ENCODE measurements at regions not wholly inside any gene's neighbourhood (a gene's known extent, or its start where the extent isn't known, plus 50 kb on each side); places are given as distances from the start of the nearest gene placed in this dataset.

DNA sequence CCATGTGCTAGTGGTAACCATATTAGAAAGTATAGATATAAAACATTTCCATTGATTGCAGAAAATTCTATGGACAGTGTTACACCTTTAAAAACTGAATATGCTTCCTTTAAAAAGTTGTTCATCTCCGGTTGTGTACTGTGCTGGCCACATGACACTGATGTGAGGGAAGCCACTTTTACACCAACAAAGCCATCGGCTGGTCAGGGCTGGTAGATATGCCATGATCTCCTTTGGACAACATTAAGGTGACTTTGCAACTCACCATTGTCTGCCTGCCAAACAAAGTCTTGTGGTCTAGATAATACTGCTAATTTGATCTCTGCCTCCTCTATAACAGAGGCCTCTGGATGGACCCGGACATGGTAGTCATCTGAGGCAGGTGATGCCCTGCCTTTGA lies 156.0 kb upstream of the RARB start (continued):
- TF ChIP-seq, protein P1, sequence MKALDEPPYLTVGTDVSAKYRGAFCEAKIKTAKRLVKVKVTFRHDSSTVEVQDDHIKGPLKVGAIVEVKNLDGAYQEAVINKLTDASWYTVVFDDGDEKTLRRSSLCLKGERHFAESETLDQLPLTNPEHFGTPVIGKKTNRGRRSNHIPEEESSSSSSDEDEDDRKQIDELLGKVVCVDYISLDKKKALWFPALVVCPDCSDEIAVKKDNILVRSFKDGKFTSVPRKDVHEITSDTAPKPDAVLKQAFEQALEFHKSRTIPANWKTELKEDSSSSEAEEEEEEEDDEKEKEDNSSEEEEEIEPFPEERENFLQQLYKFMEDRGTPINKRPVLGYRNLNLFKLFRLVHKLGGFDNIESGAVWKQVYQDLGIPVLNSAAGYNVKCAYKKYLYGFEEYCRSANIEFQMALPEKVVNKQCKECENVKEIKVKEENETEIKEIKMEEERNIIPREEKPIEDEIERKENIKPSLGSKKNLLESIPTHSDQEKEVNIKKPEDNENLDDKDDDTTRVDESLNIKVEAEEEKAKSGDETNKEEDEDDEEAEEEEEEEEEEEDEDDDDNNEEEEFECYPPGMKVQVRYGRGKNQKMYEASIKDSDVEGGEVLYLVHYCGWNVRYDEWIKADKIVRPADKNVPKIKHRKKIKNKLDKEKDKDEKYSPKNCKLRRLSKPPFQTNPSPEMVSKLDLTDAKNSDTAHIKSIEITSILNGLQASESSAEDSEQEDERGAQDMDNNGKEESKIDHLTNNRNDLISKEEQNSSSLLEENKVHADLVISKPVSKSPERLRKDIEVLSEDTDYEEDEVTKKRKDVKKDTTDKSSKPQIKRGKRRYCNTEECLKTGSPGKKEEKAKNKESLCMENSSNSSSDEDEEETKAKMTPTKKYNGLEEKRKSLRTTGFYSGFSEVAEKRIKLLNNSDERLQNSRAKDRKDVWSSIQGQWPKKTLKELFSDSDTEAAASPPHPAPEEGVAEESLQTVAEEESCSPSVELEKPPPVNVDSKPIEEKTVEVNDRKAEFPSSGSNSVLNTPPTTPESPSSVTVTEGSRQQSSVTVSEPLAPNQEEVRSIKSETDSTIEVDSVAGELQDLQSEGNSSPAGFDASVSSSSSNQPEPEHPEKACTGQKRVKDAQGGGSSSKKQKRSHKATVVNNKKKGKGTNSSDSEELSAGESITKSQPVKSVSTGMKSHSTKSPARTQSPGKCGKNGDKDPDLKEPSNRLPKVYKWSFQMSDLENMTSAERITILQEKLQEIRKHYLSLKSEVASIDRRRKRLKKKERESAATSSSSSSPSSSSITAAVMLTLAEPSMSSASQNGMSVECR (CRISPR knock-in tag; IDR thresholded peaks at IDR 0.05): no peak
- TF ChIP-seq, protein P2, sequence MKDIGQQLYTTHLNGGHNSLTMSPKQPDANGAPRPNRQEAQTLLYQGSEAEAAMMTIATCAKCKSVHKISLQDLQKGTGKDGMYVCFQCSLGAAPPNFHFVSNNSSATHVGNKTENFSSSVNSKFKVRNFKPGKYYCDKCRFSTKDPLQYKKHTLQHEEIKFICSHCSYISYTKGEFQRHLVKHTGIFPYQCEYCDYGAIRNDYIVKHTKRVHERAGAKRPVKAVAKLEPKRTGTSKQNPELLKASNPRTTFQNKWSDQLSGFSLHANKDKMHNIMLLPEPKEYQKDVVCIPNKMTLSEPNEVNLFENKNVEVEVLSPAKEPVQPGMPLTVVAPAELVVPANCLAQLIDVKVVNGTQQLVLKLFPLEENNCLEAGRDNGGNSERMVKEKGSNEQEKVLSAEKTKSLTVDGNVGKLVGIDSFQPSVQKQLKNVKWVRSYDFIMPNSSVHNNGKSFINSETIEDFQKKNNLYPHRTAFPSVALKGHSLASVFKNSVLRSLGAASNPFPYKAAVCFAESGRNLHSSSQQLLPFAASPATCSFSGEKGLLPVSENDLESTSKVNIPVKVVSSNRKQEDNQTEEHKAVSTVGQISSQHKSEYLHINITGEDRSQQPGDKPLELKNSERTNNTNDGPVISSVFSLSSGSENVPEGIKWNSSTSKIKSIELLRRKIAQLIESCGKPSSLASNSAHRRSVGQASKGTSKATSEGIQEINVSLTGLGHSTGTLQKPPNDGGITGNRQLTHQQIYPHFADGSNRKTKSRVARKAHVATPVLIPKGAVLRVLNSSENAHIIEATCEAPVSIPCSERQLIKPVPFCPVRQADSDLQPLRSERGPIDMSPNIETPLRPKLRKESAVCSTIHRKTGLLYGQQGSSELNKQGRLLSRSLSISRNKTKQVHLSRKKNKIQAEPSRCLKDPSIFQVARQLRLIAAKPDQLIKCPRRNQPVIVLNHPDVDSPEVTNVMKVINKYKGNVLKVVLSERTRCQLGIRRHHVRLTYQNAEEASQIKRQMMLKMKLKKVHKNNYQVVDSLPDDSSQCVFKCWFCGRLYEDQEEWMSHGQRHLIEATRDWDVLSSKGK (CRISPR knock-in tag; IDR thresholded peaks at IDR 0.05): no peak
- TF ChIP-seq, protein P3, sequence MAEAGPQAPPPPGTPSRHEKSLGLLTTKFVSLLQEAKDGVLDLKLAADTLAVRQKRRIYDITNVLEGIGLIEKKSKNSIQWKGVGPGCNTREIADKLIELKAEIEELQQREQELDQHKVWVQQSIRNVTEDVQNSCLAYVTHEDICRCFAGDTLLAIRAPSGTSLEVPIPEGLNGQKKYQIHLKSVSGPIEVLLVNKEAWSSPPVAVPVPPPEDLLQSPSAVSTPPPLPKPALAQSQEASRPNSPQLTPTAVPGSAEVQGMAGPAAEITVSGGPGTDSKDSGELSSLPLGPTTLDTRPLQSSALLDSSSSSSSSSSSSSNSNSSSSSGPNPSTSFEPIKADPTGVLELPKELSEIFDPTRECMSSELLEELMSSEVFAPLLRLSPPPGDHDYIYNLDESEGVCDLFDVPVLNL (CRISPR knock-in tag; IDR thresholded peaks at IDR 0.05; ENCODE audit: low read depth): no peak
- TF ChIP-seq JUN (IDR thresholded peaks at IDR 0.05; ENCODE audit: borderline replicate concordance, low read depth, low read length) (no peak), JUN (CRISPR knock-in tag; IDR thresholded peaks at IDR 0.05; ENCODE audit: borderline replicate concordance) (no peak), ZNF707 (CRISPR knock-in tag; conservative IDR thresholded peaks at IDR 0.05) (no peak), BRF1 (IDR thresholded peaks at IDR 0.05; ENCODE audit: borderline replicate concordance, extremely low read depth, insufficient read length) (no peak), ZNF143 (CRISPR knock-in tag; IDR thresholded peaks at IDR 0.05) (no peak)
- TF ChIP-seq, protein P4, sequence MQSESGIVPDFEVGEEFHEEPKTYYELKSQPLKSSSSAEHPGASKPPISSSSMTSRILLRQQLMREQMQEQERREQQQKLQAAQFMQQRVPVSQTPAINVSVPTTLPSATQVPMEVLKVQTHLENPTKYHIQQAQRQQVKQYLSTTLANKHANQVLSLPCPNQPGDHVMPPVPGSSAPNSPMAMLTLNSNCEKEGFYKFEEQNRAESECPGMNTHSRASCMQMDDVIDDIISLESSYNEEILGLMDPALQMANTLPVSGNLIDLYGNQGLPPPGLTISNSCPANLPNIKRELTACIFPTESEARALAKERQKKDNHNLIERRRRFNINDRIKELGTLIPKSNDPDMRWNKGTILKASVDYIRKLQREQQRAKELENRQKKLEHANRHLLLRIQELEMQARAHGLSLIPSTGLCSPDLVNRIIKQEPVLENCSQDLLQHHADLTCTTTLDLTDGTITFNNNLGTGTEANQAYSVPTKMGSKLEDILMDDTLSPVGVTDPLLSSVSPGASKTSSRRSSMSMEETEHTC (IDR thresholded peaks at IDR 0.05): no peak
- TF ChIP-seq, protein P5, sequence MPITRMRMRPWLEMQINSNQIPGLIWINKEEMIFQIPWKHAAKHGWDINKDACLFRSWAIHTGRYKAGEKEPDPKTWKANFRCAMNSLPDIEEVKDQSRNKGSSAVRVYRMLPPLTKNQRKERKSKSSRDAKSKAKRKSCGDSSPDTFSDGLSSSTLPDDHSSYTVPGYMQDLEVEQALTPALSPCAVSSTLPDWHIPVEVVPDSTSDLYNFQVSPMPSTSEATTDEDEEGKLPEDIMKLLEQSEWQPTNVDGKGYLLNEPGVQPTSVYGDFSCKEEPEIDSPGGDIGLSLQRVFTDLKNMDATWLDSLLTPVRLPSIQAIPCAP (CRISPR knock-in tag; IDR thresholded peaks at IDR 0.05; ENCODE audit: borderline replicate concordance): no peak
- TF ChIP-seq, protein P6, sequence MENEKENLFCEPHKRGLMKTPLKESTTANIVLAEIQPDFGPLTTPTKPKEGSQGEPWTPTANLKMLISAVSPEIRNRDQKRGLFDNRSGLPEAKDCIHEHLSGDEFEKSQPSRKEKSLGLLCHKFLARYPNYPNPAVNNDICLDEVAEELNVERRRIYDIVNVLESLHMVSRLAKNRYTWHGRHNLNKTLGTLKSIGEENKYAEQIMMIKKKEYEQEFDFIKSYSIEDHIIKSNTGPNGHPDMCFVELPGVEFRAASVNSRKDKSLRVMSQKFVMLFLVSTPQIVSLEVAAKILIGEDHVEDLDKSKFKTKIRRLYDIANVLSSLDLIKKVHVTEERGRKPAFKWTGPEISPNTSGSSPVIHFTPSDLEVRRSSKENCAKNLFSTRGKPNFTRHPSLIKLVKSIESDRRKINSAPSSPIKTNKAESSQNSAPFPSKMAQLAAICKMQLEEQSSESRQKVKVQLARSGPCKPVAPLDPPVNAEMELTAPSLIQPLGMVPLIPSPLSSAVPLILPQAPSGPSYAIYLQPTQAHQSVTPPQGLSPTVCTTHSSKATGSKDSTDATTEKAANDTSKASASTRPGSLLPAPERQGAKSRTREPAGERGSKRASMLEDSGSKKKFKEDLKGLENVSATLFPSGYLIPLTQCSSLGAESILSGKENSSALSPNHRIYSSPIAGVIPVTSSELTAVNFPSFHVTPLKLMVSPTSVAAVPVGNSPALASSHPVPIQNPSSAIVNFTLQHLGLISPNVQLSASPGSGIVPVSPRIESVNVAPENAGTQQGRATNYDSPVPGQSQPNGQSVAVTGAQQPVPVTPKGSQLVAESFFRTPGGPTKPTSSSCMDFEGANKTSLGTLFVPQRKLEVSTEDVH (IDR thresholded peaks at IDR 0.05; ENCODE audit: low read depth, partially characterized antibody): no peak
- TF ChIP-seq, protein P7, sequence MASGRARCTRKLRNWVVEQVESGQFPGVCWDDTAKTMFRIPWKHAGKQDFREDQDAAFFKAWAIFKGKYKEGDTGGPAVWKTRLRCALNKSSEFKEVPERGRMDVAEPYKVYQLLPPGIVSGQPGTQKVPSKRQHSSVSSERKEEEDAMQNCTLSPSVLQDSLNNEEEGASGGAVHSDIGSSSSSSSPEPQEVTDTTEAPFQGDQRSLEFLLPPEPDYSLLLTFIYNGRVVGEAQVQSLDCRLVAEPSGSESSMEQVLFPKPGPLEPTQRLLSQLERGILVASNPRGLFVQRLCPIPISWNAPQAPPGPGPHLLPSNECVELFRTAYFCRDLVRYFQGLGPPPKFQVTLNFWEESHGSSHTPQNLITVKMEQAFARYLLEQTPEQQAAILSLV (tag; IDR thresholded peaks at IDR 0.05): no peak

Data from K562 (cell line).